Natural killer cell (primary cell): ENCODE measurements at regions not wholly inside any gene's neighbourhood (a gene's known extent, or its start where the extent isn't known, plus 50 kb on each side); places are given as distances from the start of the nearest gene placed in this dataset.

Experiments
- ATAC-seq, 3 donors: fragments of 150-1000 bp in 2 of 3; fragments of 200-7000 bp in 1 of 3; cut with Tn5 transposase; 1 replicate in 1 of 3; 2 replicates in 2 of 3; pipeline ENCODE4 v1.10.0; 2021; ENCODE audit warnings: mild to moderate bottlenecking in 2 of 3, moderate library complexity in 2 of 3
- DNase-seq, 2 donors: peaks; one replicate each; pipeline versions ENCODE4 v3.0.0 to v3.0.0-alpha.2; 2013 to 2021; ENCODE audit warnings: mixed read lengths in 1 of 2
- H3K27ac ChIP-seq: one replicate; pipeline ENCODE4 v1.5.1; 2013; ENCODE audit warnings: mild to moderate bottlenecking, low read length
- H3K27me3 ChIP-seq: one replicate; pipeline ENCODE4 v1.6.1; 2013; ENCODE audit warnings: low read length; ENCODE audit not compliant: control insufficient read depth, insufficient read depth
- H3K36me3 ChIP-seq: one replicate; pipeline ENCODE4 v1.6.1; 2013; ENCODE audit warnings: low read length; ENCODE audit not compliant: control insufficient read depth, insufficient read depth
- H3K4me1 ChIP-seq: one replicate; pipeline ENCODE4 v1.6.1; 2013; ENCODE audit warnings: low read length; ENCODE audit not compliant: control insufficient read depth, insufficient read depth
- H3K4me3 ChIP-seq: one replicate; pipeline ENCODE4 v1.5.1; 2013; ENCODE audit warnings: low read length
- H3K9me3 ChIP-seq: one replicate; pipeline ENCODE4 v1.6.1; 2013; ENCODE audit warnings: low read length; ENCODE audit not compliant: control insufficient read depth, insufficient read depth
- H3K27ac Mint-ChIP-seq, 2 donors: one replicate each; pipeline ENCODE4 v1.8.0; 2022; ENCODE audit warnings: mild to moderate bottlenecking in 2 of 2, mixed read lengths in 2 of 2, moderate library complexity in 1 of 2
- H3K27me3 Mint-ChIP-seq, 2 donors: one replicate each; pipeline ENCODE4 v1.8.0; 2022; ENCODE audit warnings: low read depth in 2 of 2, mixed read lengths in 2 of 2
- H3K36me3 Mint-ChIP-seq: one replicate; pipeline ENCODE4 v1.8.0; 2022; ENCODE audit warnings: mixed read lengths
- H3K4me1 Mint-ChIP-seq, 2 donors: one replicate each; pipeline ENCODE4 v1.8.0; 2022; ENCODE audit warnings: mixed read lengths in 2 of 2
- H3K4me3 Mint-ChIP-seq: one replicate; pipeline ENCODE4 v1.8.0; 2022; ENCODE audit warnings: mild to moderate bottlenecking, moderate library complexity, mixed read lengths
- H3K9me3 Mint-ChIP-seq, 2 donors: one replicate each; pipeline ENCODE4 v1.8.0; 2022; ENCODE audit warnings: mixed read lengths in 2 of 2
- WGBS: methylation state at CpG from one replicate; pipeline ENCODE4 v1.1.7; 2013; ENCODE audit warnings: missing lambda C conversion rate; ENCODE audit not compliant: insufficient coverage; 5-methylcytosine and 5-hydroxymethylcytosine counted together
- intact Hi-C: fragments of 100-400 bp; cut with micrococcal nuclease; formaldehyde crosslinking; loops from one replicate; pipeline ENCODE4 v1.14.2; 2022
- TF ChIP-seq, protein P1 (sequence below): fragments of 200-600 bp; IDR thresholded peaks from one replicate; pipeline ENCODE4 v1.8.0; 2022; ENCODE audit warnings: antibody characterized with exemption

DNA sequence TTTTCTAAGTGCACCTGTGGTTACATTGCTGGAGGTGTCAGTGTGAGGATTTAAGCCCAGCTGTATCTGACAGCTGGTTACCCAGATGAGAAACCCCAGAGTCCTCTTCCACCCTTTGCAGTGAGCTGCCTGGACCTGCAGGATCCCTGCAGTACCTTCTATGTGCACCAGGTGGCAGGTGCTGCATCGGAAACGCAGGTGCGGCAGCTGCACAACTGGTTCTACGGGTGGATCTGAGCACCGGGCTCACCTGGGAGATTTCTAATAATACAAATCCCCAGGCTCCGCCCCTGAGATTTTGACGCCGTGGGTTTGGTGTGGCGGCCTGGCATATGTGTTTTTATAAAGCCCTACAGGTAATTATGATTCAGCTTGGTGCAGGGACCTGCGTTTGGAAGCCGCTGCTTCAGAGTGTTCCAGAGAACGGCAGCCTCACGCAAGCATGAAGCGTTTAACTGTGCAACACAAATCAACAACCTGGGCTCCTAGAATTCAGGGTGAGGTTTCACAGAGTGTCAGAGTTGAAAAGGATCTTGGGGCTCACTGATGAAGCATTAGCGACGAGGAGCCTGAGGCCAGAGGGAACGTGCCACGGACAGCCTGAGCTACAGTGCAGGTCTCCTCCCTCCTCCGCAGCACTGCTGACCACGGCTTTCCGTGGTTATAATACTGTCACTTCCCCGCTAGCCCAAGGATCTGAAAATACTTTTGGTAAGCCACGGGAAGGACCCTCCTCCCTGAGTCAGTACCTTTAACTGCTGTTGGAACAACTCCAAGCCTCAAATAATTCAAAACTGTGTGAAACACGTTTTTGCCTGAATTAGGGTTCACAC lies 96.7 kb upstream of the TRABD2B start:
- no peak overlapping the region for H3K27ac ChIP-seq
- ATAC-seq (peak; percentile 82 to 98 (median 84)), DNase-seq (peak; percentile 62 to 82)
- peaks cover 10 to 11% of the 10 kb centered on the region in 2 donors for H3K4me1 Mint-ChIP-seq
- H3K27me3 Mint-ChIP-seq: peaks cover 28 to 75% of the 10 kb centered on the region in 2 donors
- WGBS: 6% methylated on average over 24 of the region's 24 CpGs
- H3K27me3 ChIP-seq: peaks cover 6% of the 10 kb centered on the region
- H3K36me3 ChIP-seq: no peaks in the 10 kb centered on the region
- peak overlapping the region; percentile 53 for H3K4me3 Mint-ChIP-seq
- no peaks in the 10 kb centered on the region for H3K9me3 ChIP-seq
- peaks cover 8% of the 10 kb centered on the region for H3K4me1 ChIP-seq
- no peaks in the 10 kb centered on the region for H3K9me3 Mint-ChIP-seq
- H3K36me3 Mint-ChIP-seq: no peaks in the 10 kb centered on the region
- H3K4me3 ChIP-seq: no peak overlapping the region
- TF ChIP-seq, protein P1, sequence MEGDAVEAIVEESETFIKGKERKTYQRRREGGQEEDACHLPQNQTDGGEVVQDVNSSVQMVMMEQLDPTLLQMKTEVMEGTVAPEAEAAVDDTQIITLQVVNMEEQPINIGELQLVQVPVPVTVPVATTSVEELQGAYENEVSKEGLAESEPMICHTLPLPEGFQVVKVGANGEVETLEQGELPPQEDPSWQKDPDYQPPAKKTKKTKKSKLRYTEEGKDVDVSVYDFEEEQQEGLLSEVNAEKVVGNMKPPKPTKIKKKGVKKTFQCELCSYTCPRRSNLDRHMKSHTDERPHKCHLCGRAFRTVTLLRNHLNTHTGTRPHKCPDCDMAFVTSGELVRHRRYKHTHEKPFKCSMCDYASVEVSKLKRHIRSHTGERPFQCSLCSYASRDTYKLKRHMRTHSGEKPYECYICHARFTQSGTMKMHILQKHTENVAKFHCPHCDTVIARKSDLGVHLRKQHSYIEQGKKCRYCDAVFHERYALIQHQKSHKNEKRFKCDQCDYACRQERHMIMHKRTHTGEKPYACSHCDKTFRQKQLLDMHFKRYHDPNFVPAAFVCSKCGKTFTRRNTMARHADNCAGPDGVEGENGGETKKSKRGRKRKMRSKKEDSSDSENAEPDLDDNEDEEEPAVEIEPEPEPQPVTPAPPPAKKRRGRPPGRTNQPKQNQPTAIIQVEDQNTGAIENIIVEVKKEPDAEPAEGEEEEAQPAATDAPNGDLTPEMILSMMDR: peak; percentile 86
- intact Hi-C loops: loop anchor here (1.0 kb wide), 1 partner anchor 143 kb away; no protein-coding TSS in a partner anchor
- no peak overlapping the region for H3K27ac Mint-ChIP-seq

DNA sequence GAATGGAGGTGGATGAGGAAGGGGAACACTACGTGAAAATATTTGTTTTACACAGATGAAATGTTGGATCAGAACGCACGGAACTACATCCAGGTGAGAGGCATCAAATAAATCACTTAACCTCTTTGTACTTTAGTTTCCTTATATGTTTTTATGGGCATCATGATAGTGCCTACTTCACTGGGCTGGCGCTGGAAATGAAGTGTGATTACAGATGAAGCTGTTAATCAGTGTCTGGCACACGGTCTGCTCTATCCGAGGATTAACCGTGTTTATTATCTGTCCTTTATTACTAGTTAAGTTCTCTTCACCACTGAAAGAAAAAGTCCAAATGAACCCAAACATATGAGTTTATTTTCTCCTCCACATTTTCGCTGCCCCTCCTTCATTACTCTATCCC lies 96.0 kb upstream of the TRABD2B start:
- no peak overlapping the region for H3K27ac ChIP-seq
- no peak overlapping the region for H3K4me3 ChIP-seq
- Mint-ChIP-seq H3K4me3 (no peak overlapping the region), H3K4me1 (peaks cover 10 to 11% of the 10 kb centered on the region in 2 donors), H3K36me3 (no peaks in the 10 kb centered on the region), H3K27ac (no peak overlapping the region), H3K9me3 (no peaks in the 10 kb centered on the region), H3K27me3 (peaks cover 23 to 68% of the 10 kb centered on the region in 2 donors)
- intact Hi-C loops: loop anchor here (1.0 kb wide), 1 partner anchor 144 kb away; no protein-coding TSS in a partner anchor
- H3K27me3 ChIP-seq: peaks cover 6% of the 10 kb centered on the region
- no peak for ATAC-seq
- TF ChIP-seq, protein P1: no peak
- no peaks in the 10 kb centered on the region for H3K9me3 ChIP-seq
- peaks cover 8% of the 10 kb centered on the region for H3K4me1 ChIP-seq
- no peak for DNase-seq
- WGBS: 73% methylated on average over 6 of the region's 8 CpGs
- H3K36me3 ChIP-seq: no peaks in the 10 kb centered on the region

DNA sequence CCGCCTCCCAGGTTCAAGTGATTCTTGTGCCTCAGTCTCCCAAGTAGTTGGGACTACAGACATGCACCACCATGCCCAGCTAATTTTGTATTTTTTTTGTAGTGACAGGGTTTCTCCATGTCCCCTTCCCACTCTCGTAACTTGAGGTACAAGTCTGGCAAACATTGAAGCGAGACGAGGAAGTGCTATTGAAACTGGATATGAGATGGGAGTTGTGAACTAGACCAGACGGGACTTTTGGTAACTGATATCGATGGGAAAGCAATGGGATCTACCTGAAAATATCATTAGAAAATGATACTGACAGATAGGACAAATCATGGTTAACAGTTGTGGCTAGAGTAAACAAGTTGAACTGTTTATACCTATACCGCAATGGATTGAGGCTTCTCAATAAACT lies 95.2 kb upstream of the TRABD2B start:
- peaks cover 8% of the 10 kb centered on the region for H3K4me1 ChIP-seq
- no peaks in the 10 kb centered on the region for H3K36me3 ChIP-seq
- intact Hi-C loops: no loop called here
- Mint-ChIP-seq H3K4me3 (no peak overlapping the region), H3K27ac (no peak overlapping the region), H3K36me3 (no peaks in the 10 kb centered on the region), H3K27me3 (peaks cover 22 to 66% of the 10 kb centered on the region in 2 donors), H3K4me1 (peaks cover 10 to 11% of the 10 kb centered on the region in 2 donors), H3K9me3 (no peaks in the 10 kb centered on the region)
- H3K4me3 ChIP-seq: no peak overlapping the region
- no peak overlapping the region for H3K27ac ChIP-seq
- no peaks in the 10 kb centered on the region for H3K9me3 ChIP-seq
- TF ChIP-seq, protein P1: no peak
- WGBS: 87% methylated on average over 7 of the region's 7 CpGs
- ATAC-seq (no peak), DNase-seq (no peak)
- H3K27me3 ChIP-seq: peaks cover 6% of the 10 kb centered on the region
